ENCODE measurements at regions not wholly inside any gene's neighbourhood (a gene's known extent, or its start where the extent isn't known, plus 50 kb on each side); places are given as distances from the start of the nearest gene placed in this dataset.

- H3K4me1 Mint-ChIP-seq (ENCODE audit: unreplicated experiment) = no peaks in the 10 kb centered on the region
- DNase-seq (ENCODE audit: extremely low spot score, unreplicated experiment) = no peak
- H3K27me3 Mint-ChIP-seq (ENCODE audit: unreplicated experiment) = no peaks in the 10 kb centered on the region
- no peak overlapping the region for H3K4me3 Mint-ChIP-seq (ENCODE audit: unreplicated experiment)
- no peaks in the 10 kb centered on the region for H3K9me3 Mint-ChIP-seq (ENCODE audit: unreplicated experiment)
- no peaks in the 10 kb centered on the region for H3K36me3 Mint-ChIP-seq (ENCODE audit: unreplicated experiment)
- TF ChIP-seq CTCF (IDR thresholded peaks at IDR 0.05) = no peak
- no peak overlapping the region for H3K27ac Mint-ChIP-seq (ENCODE audit: unreplicated experiment)
These were observed 265.7 kb upstream of the KCNJ16 start for GRCh38 chr17:69809331-69809730.

- H3K27me3 Mint-ChIP-seq (ENCODE audit: unreplicated experiment) = no peaks in the 10 kb centered on the region
- no peak for TF ChIP-seq CTCF (IDR thresholded peaks at IDR 0.05)
- H3K27ac Mint-ChIP-seq (ENCODE audit: unreplicated experiment) = no peak overlapping the region
- no peaks in the 10 kb centered on the region for H3K9me3 Mint-ChIP-seq (ENCODE audit: unreplicated experiment)
- H3K36me3 Mint-ChIP-seq (ENCODE audit: unreplicated experiment) = no peaks in the 10 kb centered on the region
- H3K4me3 Mint-ChIP-seq (ENCODE audit: unreplicated experiment) = no peak overlapping the region
- no peak for DNase-seq (ENCODE audit: extremely low spot score, unreplicated experiment)
- no peaks in the 10 kb centered on the region for H3K4me1 Mint-ChIP-seq (ENCODE audit: unreplicated experiment)
These were observed 264.6 kb upstream of the KCNJ16 start for GRCh38 chr17:69810326-69810965.

GRCh38 chr17:69812240-69812837 lies 262.7 kb upstream of the KCNJ16 start:
- Mint-ChIP-seq H3K4me1 (ENCODE audit: unreplicated experiment) (no peaks in the 10 kb centered on the region), H3K27ac (ENCODE audit: unreplicated experiment) (no peak overlapping the region)
- DNase-seq (ENCODE audit: extremely low spot score, unreplicated experiment) = no peak

GRCh38 chr17:69814031-69814430 lies 261.0 kb upstream of the KCNJ16 start:
- Mint-ChIP-seq H3K27ac (ENCODE audit: unreplicated experiment) (no peak overlapping the region), H3K4me1 (ENCODE audit: unreplicated experiment) (peaks cover 2% of the 10 kb centered on the region), H3K27me3 (ENCODE audit: unreplicated experiment) (no peaks in the 10 kb centered on the region), H3K36me3 (ENCODE audit: unreplicated experiment) (no peaks in the 10 kb centered on the region), H3K9me3 (ENCODE audit: unreplicated experiment) (no peaks in the 10 kb centered on the region), H3K4me3 (ENCODE audit: unreplicated experiment) (no peak overlapping the region)
- DNase-seq (ENCODE audit: extremely low spot score, unreplicated experiment) = no peak
- TF ChIP-seq CTCF (IDR thresholded peaks at IDR 0.05) = no peak

More at GRCh38 chr17:69812240-69812837, 262.7 kb upstream of the KCNJ16 start:
- H3K4me3 Mint-ChIP-seq (ENCODE audit: unreplicated experiment) = no peak overlapping the region
- H3K36me3 Mint-ChIP-seq (ENCODE audit: unreplicated experiment) = no peaks in the 10 kb centered on the region
- H3K9me3 Mint-ChIP-seq (ENCODE audit: unreplicated experiment) = no peaks in the 10 kb centered on the region
- no peak for TF ChIP-seq CTCF (IDR thresholded peaks at IDR 0.05)
- H3K27me3 Mint-ChIP-seq (ENCODE audit: unreplicated experiment) = no peaks in the 10 kb centered on the region

- H3K4me1 Mint-ChIP-seq (ENCODE audit: unreplicated experiment) = peaks cover 13% of the 10 kb centered on the region
- no peaks in the 10 kb centered on the region for H3K9me3 Mint-ChIP-seq (ENCODE audit: unreplicated experiment)
- no peak for TF ChIP-seq CTCF (IDR thresholded peaks at IDR 0.05)
- no peak overlapping the region for H3K27ac Mint-ChIP-seq (ENCODE audit: unreplicated experiment)
- no peaks in the 10 kb centered on the region for H3K36me3 Mint-ChIP-seq (ENCODE audit: unreplicated experiment)
- no peak overlapping the region for H3K4me3 Mint-ChIP-seq (ENCODE audit: unreplicated experiment)
- no peak for DNase-seq (ENCODE audit: extremely low spot score, unreplicated experiment)
- no peaks in the 10 kb centered on the region for H3K27me3 Mint-ChIP-seq (ENCODE audit: unreplicated experiment)
These were observed 259.6 kb upstream of the KCNJ16 start for GRCh38 chr17:69815406-69815805.

All from osteocyte (in vitro differentiated cells).